ENCODE measurements at regions not wholly inside any gene's neighbourhood (a gene's known extent, or its start where the extent isn't known, plus 50 kb on each side); places are given as distances from the start of the nearest gene placed in this dataset.

DNA sequence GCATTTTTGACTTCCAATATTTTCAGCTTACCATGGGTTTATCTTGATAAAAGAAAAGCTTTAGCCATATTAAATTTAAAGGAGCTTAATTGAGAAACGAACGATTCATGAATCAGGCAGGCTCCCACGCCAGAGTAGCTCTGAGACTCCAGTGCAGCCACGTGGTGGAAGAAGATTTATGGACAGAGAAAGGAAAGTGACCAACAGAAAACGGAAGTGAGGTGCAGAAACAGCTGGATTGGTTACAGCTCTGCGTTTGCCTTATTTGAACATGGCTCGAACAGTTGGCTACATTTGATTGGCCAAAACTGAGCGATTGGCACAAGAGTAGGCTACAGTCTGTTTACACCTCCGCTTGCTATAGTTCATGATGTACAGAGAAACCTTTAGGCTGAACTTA is 395.4 kb downstream of the GATA3 start:
- TF ChIP-seq, protein P1, sequence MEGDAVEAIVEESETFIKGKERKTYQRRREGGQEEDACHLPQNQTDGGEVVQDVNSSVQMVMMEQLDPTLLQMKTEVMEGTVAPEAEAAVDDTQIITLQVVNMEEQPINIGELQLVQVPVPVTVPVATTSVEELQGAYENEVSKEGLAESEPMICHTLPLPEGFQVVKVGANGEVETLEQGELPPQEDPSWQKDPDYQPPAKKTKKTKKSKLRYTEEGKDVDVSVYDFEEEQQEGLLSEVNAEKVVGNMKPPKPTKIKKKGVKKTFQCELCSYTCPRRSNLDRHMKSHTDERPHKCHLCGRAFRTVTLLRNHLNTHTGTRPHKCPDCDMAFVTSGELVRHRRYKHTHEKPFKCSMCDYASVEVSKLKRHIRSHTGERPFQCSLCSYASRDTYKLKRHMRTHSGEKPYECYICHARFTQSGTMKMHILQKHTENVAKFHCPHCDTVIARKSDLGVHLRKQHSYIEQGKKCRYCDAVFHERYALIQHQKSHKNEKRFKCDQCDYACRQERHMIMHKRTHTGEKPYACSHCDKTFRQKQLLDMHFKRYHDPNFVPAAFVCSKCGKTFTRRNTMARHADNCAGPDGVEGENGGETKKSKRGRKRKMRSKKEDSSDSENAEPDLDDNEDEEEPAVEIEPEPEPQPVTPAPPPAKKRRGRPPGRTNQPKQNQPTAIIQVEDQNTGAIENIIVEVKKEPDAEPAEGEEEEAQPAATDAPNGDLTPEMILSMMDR (IDR thresholded peaks at IDR 0.05; ENCODE audit: extremely low read depth, missing control alignments), result no peak
- no peak for DNase-seq (ENCODE audit: low spot score)

DNA sequence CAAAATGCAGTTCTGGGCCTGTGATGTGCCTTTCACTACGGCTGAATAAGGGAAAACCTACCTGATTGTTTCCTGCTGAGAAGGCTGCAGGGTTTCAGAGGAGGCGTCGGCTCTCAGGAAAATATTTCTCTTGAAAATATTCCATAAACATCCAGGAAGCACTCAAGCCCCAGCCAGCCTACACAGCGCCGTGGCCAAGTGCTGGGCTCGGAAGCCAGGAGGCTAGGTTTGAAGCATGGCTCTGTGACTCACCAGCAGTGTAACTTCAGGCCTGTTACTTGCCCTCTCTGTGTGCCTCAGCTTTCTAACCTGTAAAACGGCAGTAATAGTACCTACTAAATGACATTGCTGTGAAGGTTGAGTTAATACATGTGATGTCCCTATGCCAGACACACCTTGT is 399.1 kb downstream of the GATA3 start:
- DNase-seq (ENCODE audit: low spot score), result no peak
- TF ChIP-seq, protein P1 (IDR thresholded peaks at IDR 0.05; ENCODE audit: extremely low read depth, missing control alignments), result no peak

DNA sequence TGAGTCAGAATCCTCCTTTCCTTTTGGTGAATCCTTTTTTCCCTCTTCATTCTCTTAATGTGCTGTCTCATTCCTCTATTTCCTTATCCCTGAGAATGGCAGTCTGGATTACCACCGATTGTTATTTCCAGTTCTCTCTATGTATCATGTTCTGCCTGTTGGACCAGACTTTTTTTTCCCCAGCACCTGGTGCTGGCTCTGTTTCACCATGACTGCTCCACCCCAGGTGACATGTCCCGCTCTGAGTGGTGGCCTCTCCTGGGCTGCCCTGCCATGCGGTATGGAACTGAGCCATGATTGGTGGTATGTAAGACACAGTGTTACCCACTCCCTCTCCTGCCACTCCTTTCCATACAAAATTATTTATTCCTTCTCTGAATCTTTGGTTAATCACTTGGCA is 399.9 kb downstream of the GATA3 start:
- TF ChIP-seq, protein P1 (IDR thresholded peaks at IDR 0.05; ENCODE audit: extremely low read depth, missing control alignments), result no peak
- DNase-seq (ENCODE audit: low spot score), result no peak

DNA sequence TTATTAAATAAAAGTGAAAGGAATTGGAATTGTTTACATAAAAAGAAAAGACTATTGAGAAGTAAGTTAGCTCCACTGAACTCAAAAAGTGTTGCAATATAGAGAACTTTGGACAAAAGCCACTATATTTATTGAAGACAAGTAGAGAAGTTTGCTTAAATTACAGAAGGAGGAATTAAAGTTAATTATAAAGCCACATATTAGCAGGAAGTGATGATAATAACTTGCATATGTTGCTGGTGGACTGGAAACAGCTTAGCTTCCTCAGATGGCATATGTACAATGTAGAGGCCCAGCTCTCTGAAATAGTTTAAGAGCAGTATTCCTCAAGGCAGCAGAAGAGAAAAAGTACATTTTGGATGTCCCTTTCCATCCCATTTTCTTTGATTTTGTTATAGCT is 400.7 kb downstream of the GATA3 start:
- TF ChIP-seq, protein P1 (IDR thresholded peaks at IDR 0.05; ENCODE audit: extremely low read depth, missing control alignments), result no peak
- DNase-seq (ENCODE audit: low spot score), result no peak

DNA sequence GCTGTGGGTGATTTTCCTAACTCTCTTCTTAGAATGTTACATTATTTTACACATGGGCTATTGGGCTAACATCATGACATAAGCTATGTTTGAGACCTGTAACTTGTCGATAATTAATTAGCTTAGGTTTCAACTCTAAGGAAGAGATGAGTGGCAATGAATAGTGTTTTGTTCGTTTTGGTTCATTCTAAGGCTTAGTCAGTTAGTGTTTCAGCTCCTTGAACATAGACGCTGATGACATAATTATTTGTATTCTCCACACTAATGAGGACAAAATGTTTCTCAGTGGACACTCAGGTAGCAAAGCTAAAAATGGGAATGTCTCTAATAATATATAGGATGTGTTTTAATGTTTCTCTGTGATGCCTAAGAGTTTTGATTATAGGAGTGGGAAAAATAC is 401.9 kb downstream of the GATA3 start:
- no peak for DNase-seq (ENCODE audit: low spot score)
- TF ChIP-seq, protein P1 (IDR thresholded peaks at IDR 0.05; ENCODE audit: extremely low read depth, missing control alignments), result no peak

DNA sequence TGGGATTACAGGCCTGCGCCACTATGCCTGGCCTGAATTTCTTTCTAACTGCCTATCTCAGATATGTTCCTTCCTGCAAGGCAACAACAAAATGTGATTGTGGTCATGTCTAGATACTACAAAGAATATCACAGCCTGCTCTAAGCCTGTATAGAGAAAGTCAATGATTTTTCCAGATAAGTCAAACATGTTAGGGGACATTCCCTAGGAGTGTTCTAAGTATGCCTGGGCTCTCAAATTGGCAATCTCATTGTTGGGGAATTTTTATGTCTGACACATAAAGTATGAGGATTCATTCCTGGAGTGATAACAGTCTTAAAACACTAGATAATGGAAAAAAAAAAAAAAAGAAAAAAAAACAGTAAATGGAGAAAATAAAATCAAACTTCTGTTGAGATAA is 406.1 kb downstream of the GATA3 start:
- DNase-seq (ENCODE audit: low spot score), result no peak
- TF ChIP-seq, protein P1 (IDR thresholded peaks at IDR 0.05; ENCODE audit: extremely low read depth, missing control alignments), result no peak

DNA sequence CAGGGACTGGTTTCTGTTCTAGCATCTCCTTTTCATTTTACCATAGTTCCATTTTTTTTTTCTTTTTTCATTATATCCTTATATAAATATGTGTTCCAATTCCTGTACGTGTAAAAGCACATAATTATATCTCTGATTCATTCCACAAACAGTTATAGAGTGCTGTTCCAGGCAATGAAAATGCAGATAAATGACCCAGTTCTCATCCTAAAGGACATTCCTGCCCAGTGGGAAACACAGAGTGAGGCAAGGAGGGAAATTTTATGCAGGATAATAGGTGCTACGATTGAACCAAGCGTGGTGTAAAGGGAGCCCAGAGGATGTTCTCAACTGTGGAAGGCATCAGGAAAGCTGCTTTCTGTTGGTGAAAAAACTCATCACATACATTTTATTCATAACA is 408.1 kb downstream of the GATA3 start:
- TF ChIP-seq, protein P1 (IDR thresholded peaks at IDR 0.05; ENCODE audit: extremely low read depth, missing control alignments), result no peak
- no peak for DNase-seq (ENCODE audit: low spot score)

Data from GM20000 (cell line).